ENCODE measurements at regions not wholly inside any gene's neighbourhood (a gene's known extent, or its start where the extent isn't known, plus 50 kb on each side); places are given as distances from the start of the nearest gene placed in this dataset.

GRCh38 chr1:221801251-221801661 is 59.4 kb upstream of the DUSP10 start:
- TF ChIP-seq EZH2 (IDR thresholded peaks at IDR 0.05; ENCODE audit: low read depth) (no peak), CTCF (conservative IDR thresholded peaks at IDR 0.05) (no peak)

All from PC-9 (cell line).